ENCODE measurements at regions not wholly inside any gene's neighbourhood (a gene's known extent, or its start where the extent isn't known, plus 50 kb on each side); places are given as distances from the start of the nearest gene placed in this dataset.

GRCh38 chr13:97654236-97654635 lies 220.3 kb downstream of the RAP2A start:
- Histone ChIP-seq H3K36me3 (ENCODE audit: control insufficient read depth in 2 of 3, insufficient read depth in 3 of 3, low read length in 3 of 3) (no peaks in the 10 kb centered on the region), H3K9ac (ENCODE audit: low read length in 3 of 3) (no peak overlapping the region), H3K27me3 (ENCODE audit: control insufficient read depth, insufficient read depth, low read length) (no peaks in the 10 kb centered on the region), H3K9me3 (ENCODE audit: control insufficient read depth in 2 of 3, insufficient read depth in 1 of 3, low read length in 3 of 3) (no peaks in the 10 kb centered on the region), H3K27ac (ENCODE audit: low read depth in 2 of 2, low read length in 2 of 2) (no peak overlapping the region), H3K4me3 (ENCODE audit: low read length in 3 of 3) (no peak overlapping the region), H3K4me1 (ENCODE audit: control insufficient read depth in 2 of 3, insufficient read depth in 2 of 3, low read depth in 1 of 3, low read length in 3 of 3) (peaks cover 0 to under 1% (median 0%) of the 10 kb centered on the region in 3 donors)
- TF ChIP-seq CTCF (IDR thresholded peaks at IDR 0.05; ENCODE audit: borderline replicate concordance, extremely low read depth, insufficient read depth), result no peak
- FAIRE-seq, result no peak
- intact Hi-C loops (cut with DNase I), result no loop called here
- DNase-seq, result no peak

DNA sequence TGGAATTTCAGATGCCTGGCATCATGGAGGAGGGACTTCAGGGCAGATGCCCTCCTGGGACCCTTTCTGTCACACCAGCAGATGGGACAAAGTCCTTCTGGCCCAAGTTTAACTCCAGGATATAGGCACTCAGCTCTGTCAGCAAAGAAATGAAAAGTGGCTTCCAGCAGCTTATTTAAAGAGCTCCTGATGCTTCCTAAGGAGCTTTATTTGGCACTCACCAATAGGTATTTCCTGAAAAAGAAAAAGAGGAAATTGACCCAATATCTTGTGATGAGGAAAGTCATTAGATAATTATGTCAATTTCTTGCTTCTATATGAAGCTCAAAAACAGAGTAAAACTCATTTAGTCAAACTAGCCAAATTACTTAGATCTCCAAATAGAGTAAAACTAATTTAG lies 224.6 kb downstream of the RAP2A start:
- Histone ChIP-seq H3K4me3 (ENCODE audit: low read length in 3 of 3) (no peak overlapping the region), H3K9me3 (ENCODE audit: control insufficient read depth in 2 of 3, insufficient read depth in 1 of 3, low read length in 3 of 3) (no peaks in the 10 kb centered on the region), H3K4me1 (ENCODE audit: control insufficient read depth in 2 of 3, insufficient read depth in 2 of 3, low read depth in 1 of 3, low read length in 3 of 3) (peaks cover 0 to 4% (median 0%) of the 10 kb centered on the region in 3 donors), H3K27me3 (ENCODE audit: control insufficient read depth, insufficient read depth, low read length) (no peaks in the 10 kb centered on the region), H3K27ac (ENCODE audit: low read depth in 2 of 2, low read length in 2 of 2) (no peak overlapping the region), H3K36me3 (ENCODE audit: control insufficient read depth in 2 of 3, insufficient read depth in 3 of 3, low read length in 3 of 3) (no peaks in the 10 kb centered on the region), H3K9ac (ENCODE audit: low read length in 3 of 3) (no peak overlapping the region)
- intact Hi-C loops (cut with DNase I), result no loop called here
- DNase-seq (no peak), FAIRE-seq (no peak)
- no peak for TF ChIP-seq CTCF (IDR thresholded peaks at IDR 0.05; ENCODE audit: borderline replicate concordance, extremely low read depth, insufficient read depth)

DNA sequence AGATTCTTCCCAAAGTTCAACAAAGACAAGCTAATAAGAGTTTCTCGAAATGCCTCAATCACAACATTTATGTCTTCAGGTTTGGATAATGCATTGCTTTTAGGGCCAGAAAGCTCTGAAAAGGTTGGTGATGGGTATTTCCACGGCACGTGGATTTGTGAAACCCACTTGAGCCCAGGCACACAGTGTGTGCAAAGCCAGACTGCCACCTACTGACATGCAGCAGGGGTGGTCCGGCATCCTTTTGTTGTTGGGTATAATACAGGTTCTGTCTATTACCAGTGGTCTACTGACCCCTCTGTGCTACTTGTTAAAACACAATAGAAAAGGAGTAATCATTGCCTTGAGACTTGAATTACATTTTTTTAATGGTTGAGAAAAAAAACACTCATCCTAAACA lies 225.6 kb downstream of the RAP2A start:
- no peaks in the 10 kb centered on the region for H3K9me3 ChIP-seq (ENCODE audit: control insufficient read depth in 2 of 3, insufficient read depth in 1 of 3, low read length in 3 of 3)
- FAIRE-seq, result no peak
- DNase-seq, result peak in 4 of 5 donors; percentile 38 to 59 (median 46)

More for the DNA sequence above, 225.6 kb downstream of the RAP2A start:
- Histone ChIP-seq H3K9ac (ENCODE audit: low read length in 3 of 3) (no peak overlapping the region), H3K4me1 (ENCODE audit: control insufficient read depth in 2 of 3, insufficient read depth in 2 of 3, low read depth in 1 of 3, low read length in 3 of 3) (peaks cover 0 to 4% (median 0%) of the 10 kb centered on the region in 3 donors), H3K27me3 (ENCODE audit: control insufficient read depth, insufficient read depth, low read length) (no peaks in the 10 kb centered on the region), H3K36me3 (ENCODE audit: control insufficient read depth in 2 of 3, insufficient read depth in 3 of 3, low read length in 3 of 3) (no peaks in the 10 kb centered on the region), H3K4me3 (ENCODE audit: low read length in 3 of 3) (no peak overlapping the region), H3K27ac (ENCODE audit: low read depth in 2 of 2, low read length in 2 of 2) (no peak overlapping the region)
- peak; percentile 47 for TF ChIP-seq CTCF (IDR thresholded peaks at IDR 0.05; ENCODE audit: borderline replicate concordance, extremely low read depth, insufficient read depth)
- intact Hi-C loops (cut with DNase I), result no loop called here

All from kidney (tissue), 13 donors.